Activated T-helper 2 cell treated with anti-CD3 and anti-CD28 coated beads, Interferon-gamma antibody, Interleukin-2, Interleukin-4, amounts not matched to agents 10 μg/mL and 5 μg/mL and 100 μg/mL, durations not matched to agents 14 hours and 24 hours and 36 hours (primary cell): ENCODE measurements at regions not wholly inside any gene's neighbourhood (a gene's known extent, or its start where the extent isn't known, plus 50 kb on each side); places are given as distances from the start of the nearest gene placed in this dataset.

Experiments
- DNase-seq: peaks from one replicate; pipeline ENCODE4 v3.0.0; 2021; ENCODE audit warnings: low spot score
- H3K27ac Mint-ChIP-seq: one replicate; pipeline ENCODE4 v1.8.0; 2021; ENCODE audit warnings: mixed read lengths
- H3K27me3 Mint-ChIP-seq: one replicate; pipeline ENCODE4 v1.8.0; 2021; ENCODE audit warnings: low read depth, mixed read lengths
- H3K36me3 Mint-ChIP-seq: one replicate; pipeline ENCODE4 v1.8.0; 2021; ENCODE audit warnings: low read depth, mixed read lengths
- H3K4me1 Mint-ChIP-seq: one replicate; pipeline ENCODE4 v1.8.0; 2021; ENCODE audit warnings: low read depth, mixed read lengths
- H3K4me3 Mint-ChIP-seq: one replicate; pipeline ENCODE4 v1.8.0; 2021; ENCODE audit warnings: low read depth, mild to moderate bottlenecking, moderate library complexity, mixed read lengths
- H3K9me3 Mint-ChIP-seq: one replicate; pipeline ENCODE4 v1.8.0; 2021; ENCODE audit warnings: mixed read lengths
- intact Hi-C: fragments of 100-400 bp; cut with micrococcal nuclease; formaldehyde crosslinking; loops from one replicate; pipeline ENCODE4 v1.15.1; 2023

GRCh38 chr13:65011378-65011777 is 2218.8 kb downstream of the PCDH9 start:
- no peak for DNase-seq
- H3K27ac Mint-ChIP-seq = no peak overlapping the region
- H3K4me3 Mint-ChIP-seq = no peak overlapping the region
- H3K4me1 Mint-ChIP-seq = no peaks in the 10 kb centered on the region
- no peaks in the 10 kb centered on the region for H3K36me3 Mint-ChIP-seq
- intact Hi-C loops = no loop called here
- H3K9me3 Mint-ChIP-seq = peaks cover 37% of the 10 kb centered on the region
- H3K27me3 Mint-ChIP-seq = no peaks in the 10 kb centered on the region

DNA sequence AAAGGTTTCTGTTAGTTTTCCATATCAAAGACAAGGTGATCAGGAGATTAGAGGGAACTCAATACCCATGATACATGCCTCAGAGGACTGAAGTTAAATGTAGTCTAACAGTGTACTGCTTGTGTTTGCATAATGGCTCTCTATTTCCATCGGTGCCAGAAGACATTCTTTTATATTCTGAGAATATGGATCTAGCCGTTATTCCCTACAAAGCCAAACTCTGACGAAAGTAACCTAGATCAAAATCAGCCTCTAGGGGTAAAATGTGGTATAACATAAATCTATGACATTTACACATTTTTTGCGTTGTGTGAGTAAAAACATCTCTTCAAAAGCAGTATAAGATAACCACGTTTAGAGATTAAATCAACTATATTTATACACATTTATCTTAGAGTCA is 2232.7 kb downstream of the PCDH9 start:
- H3K4me1 Mint-ChIP-seq = no peaks in the 10 kb centered on the region
- peaks cover 32% of the 10 kb centered on the region for H3K9me3 Mint-ChIP-seq
- H3K27ac Mint-ChIP-seq = no peak overlapping the region
- no peak for DNase-seq
- H3K36me3 Mint-ChIP-seq = no peaks in the 10 kb centered on the region
- no peaks in the 10 kb centered on the region for H3K27me3 Mint-ChIP-seq
- no peak overlapping the region for H3K4me3 Mint-ChIP-seq
- intact Hi-C loops = no loop called here

GRCh38 chr13:64993514-64994164 is 2236.5 kb downstream of the PCDH9 start:
- intact Hi-C loops = no loop called here
- H3K9me3 Mint-ChIP-seq = peaks cover 32% of the 10 kb centered on the region
- no peak overlapping the region for H3K4me3 Mint-ChIP-seq

GRCh38 chr13:64992314-64992713 is 2237.8 kb downstream of the PCDH9 start:
- Mint-ChIP-seq H3K4me1 (no peaks in the 10 kb centered on the region), H3K4me3 (no peak overlapping the region), H3K27me3 (no peaks in the 10 kb centered on the region), H3K9me3 (peaks cover 37% of the 10 kb centered on the region), H3K36me3 (no peaks in the 10 kb centered on the region), H3K27ac (no peak overlapping the region)
- intact Hi-C loops = no loop called here
- no peak for DNase-seq

More at GRCh38 chr13:64993514-64994164, 2236.5 kb downstream of the PCDH9 start:
- H3K27me3 Mint-ChIP-seq = no peaks in the 10 kb centered on the region
- no peak overlapping the region for H3K27ac Mint-ChIP-seq
- no peak for DNase-seq
- no peaks in the 10 kb centered on the region for H3K36me3 Mint-ChIP-seq
- no peaks in the 10 kb centered on the region for H3K4me1 Mint-ChIP-seq

- DNase-seq = no peak
- Mint-ChIP-seq H3K36me3 (no peaks in the 10 kb centered on the region), H3K27ac (no peak overlapping the region), H3K4me3 (no peak overlapping the region), H3K4me1 (no peaks in the 10 kb centered on the region), H3K27me3 (no peaks in the 10 kb centered on the region), H3K9me3 (peaks cover 33% of the 10 kb centered on the region)
- intact Hi-C loops = no loop called here
Measured at GRCh38 chr13:64985075-64985474, 2245.1 kb downstream of the PCDH9 start.

- DNase-seq = no peak
- Mint-ChIP-seq H3K36me3 (no peaks in the 10 kb centered on the region), H3K27ac (no peak overlapping the region), H3K4me3 (no peak overlapping the region), H3K27me3 (no peaks in the 10 kb centered on the region), H3K9me3 (peaks cover 42% of the 10 kb centered on the region), H3K4me1 (no peaks in the 10 kb centered on the region)
- intact Hi-C loops = no loop called here
Measured at GRCh38 chr13:64962404-64962803, 2267.7 kb downstream of the PCDH9 start.

GRCh38 chr13:64959276-64959675 is 2270.9 kb downstream of the PCDH9 start:
- Mint-ChIP-seq H3K4me1 (no peaks in the 10 kb centered on the region), H3K27ac (no peak overlapping the region), H3K9me3 (peaks cover 29% of the 10 kb centered on the region), H3K4me3 (no peak overlapping the region), H3K27me3 (no peaks in the 10 kb centered on the region), H3K36me3 (no peaks in the 10 kb centered on the region)
- no peak for DNase-seq
- intact Hi-C loops = no loop called here

GRCh38 chr13:64958106-64958505 is 2272.0 kb downstream of the PCDH9 start:
- H3K9me3 Mint-ChIP-seq = peaks cover 24% of the 10 kb centered on the region
- H3K4me3 Mint-ChIP-seq = no peak overlapping the region
- intact Hi-C loops = no loop called here
- DNase-seq = no peak
- H3K27ac Mint-ChIP-seq = no peak overlapping the region
- no peaks in the 10 kb centered on the region for H3K36me3 Mint-ChIP-seq
- H3K4me1 Mint-ChIP-seq = no peaks in the 10 kb centered on the region
- no peaks in the 10 kb centered on the region for H3K27me3 Mint-ChIP-seq

- Mint-ChIP-seq H3K9me3 (peaks cover 5% of the 10 kb centered on the region), H3K27ac (no peak overlapping the region), H3K4me1 (no peaks in the 10 kb centered on the region), H3K4me3 (no peak overlapping the region), H3K36me3 (no peaks in the 10 kb centered on the region), H3K27me3 (no peaks in the 10 kb centered on the region)
- intact Hi-C loops = no loop called here
- DNase-seq = no peak
Measured at GRCh38 chr13:64938660-64939059, 2291.5 kb downstream of the PCDH9 start.

GRCh38 chr13:64937302-64937701 is 2292.8 kb downstream of the PCDH9 start:
- Mint-ChIP-seq H3K36me3 (no peaks in the 10 kb centered on the region), H3K9me3 (peaks cover 5% of the 10 kb centered on the region), H3K27ac (no peak overlapping the region), H3K4me3 (no peak overlapping the region), H3K4me1 (no peaks in the 10 kb centered on the region), H3K27me3 (no peaks in the 10 kb centered on the region)
- intact Hi-C loops = no loop called here
- DNase-seq = no peak

DNA sequence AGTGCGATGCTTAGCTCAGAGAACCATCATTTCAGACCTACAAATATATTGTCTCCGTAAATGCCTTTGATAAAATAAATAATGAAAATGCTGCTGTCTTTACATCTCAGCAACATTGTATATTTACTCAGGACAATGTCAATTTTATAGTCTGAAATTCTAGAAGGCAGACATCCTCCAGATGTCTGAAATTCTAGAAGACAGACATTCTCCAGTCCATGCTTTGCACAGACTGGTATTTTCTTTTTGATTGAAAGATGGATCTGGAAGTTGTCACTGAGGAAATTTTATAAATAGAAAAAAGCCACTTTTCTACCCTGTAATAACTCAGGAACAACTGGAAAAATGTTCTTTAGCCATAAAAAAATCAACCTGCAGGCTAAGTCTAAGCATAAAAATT is 2293.3 kb downstream of the PCDH9 start:
- no peak overlapping the region for H3K27ac Mint-ChIP-seq
- H3K4me1 Mint-ChIP-seq = no peaks in the 10 kb centered on the region
- DNase-seq = no peak
- H3K27me3 Mint-ChIP-seq = no peaks in the 10 kb centered on the region
- H3K4me3 Mint-ChIP-seq = no peak overlapping the region
- intact Hi-C loops = no loop called here
- H3K36me3 Mint-ChIP-seq = no peaks in the 10 kb centered on the region
- peaks cover 5% of the 10 kb centered on the region for H3K9me3 Mint-ChIP-seq

- H3K27me3 Mint-ChIP-seq = no peaks in the 10 kb centered on the region
- no peak overlapping the region for H3K4me3 Mint-ChIP-seq
- peaks cover 5% of the 10 kb centered on the region for H3K9me3 Mint-ChIP-seq
- no peak for DNase-seq
- no peaks in the 10 kb centered on the region for H3K36me3 Mint-ChIP-seq
- H3K27ac Mint-ChIP-seq = no peak overlapping the region
- intact Hi-C loops = no loop called here
- H3K4me1 Mint-ChIP-seq = no peaks in the 10 kb centered on the region
Measured at GRCh38 chr13:64935441-64935840, 2294.7 kb downstream of the PCDH9 start.

- DNase-seq = no peak
- H3K4me1 Mint-ChIP-seq = no peaks in the 10 kb centered on the region
- H3K9me3 Mint-ChIP-seq = peaks cover 5% of the 10 kb centered on the region
- H3K4me3 Mint-ChIP-seq = no peak overlapping the region
- no peaks in the 10 kb centered on the region for H3K27me3 Mint-ChIP-seq
- H3K27ac Mint-ChIP-seq = no peak overlapping the region
- intact Hi-C loops = no loop called here
- H3K36me3 Mint-ChIP-seq = no peaks in the 10 kb centered on the region
Measured at GRCh38 chr13:64934569-64935362, 2295.4 kb downstream of the PCDH9 start.
